GM20000 (cell line): ENCODE measurements at regions not wholly inside any gene's neighbourhood (a gene's known extent, or its start where the extent isn't known, plus 50 kb on each side); places are given as distances from the start of the nearest gene placed in this dataset.
"Not testable (repeated sequence)": the region's sequence is repeated elsewhere in the genome, so short reads cannot be mapped to it uniquely, and the experiment has no call there.

ENCODE experiments used
- DNase-seq: peaks from one replicate; pipeline ENCODE4 v3.0.0; 2012; ENCODE audit warnings: low spot score
- CTCF ChIP-seq: IDR thresholded peaks from 2 replicates; pipeline ENCODE4 v1.5.1; 2012; ENCODE audit warnings: mild to moderate bottlenecking, control low read depth; ENCODE audit errors: extremely low read depth, missing control alignments

GRCh38 chr4:12924253-12924652 lies 559.9 kb downstream of the RAB28 start:
- no peak for TF ChIP-seq CTCF
- DNase-seq: no peak

- no peak for TF ChIP-seq CTCF
These were observed 571.2 kb downstream of the RAB28 start for GRCh38 chr4:12912896-12913418.

GRCh38 chr4:12911750-12912358 lies 572.3 kb downstream of the RAB28 start:
- TF ChIP-seq CTCF: no peak
- DNase-seq: no peak

More at GRCh38 chr4:12912896-12913418, 571.2 kb downstream of the RAB28 start:
- DNase-seq: no peak

- not testable (repeated sequence) for DNase-seq
These were observed 580.5 kb downstream of the RAB28 start for GRCh38 chr4:12903640-12904039.

GRCh38 chr4:12902735-12903134 lies 581.4 kb downstream of the RAB28 start:
- no peak for TF ChIP-seq CTCF
- no peak for DNase-seq

GRCh38 chr4:12897954-12898353 lies 586.2 kb downstream of the RAB28 start:
- DNase-seq: no peak
- no peak for TF ChIP-seq CTCF

GRCh38 chr4:12894062-12894461 lies 590.1 kb downstream of the RAB28 start:
- no peak for TF ChIP-seq CTCF
- no peak for DNase-seq

GRCh38 chr4:12889054-12889453 lies 595.1 kb downstream of the RAB28 start:
- DNase-seq: no peak
- no peak for TF ChIP-seq CTCF
